ENCODE measurements at regions not wholly inside any gene's neighbourhood (a gene's known extent, or its start where the extent isn't known, plus 50 kb on each side); places are given as distances from the start of the nearest gene placed in this dataset.

DNA sequence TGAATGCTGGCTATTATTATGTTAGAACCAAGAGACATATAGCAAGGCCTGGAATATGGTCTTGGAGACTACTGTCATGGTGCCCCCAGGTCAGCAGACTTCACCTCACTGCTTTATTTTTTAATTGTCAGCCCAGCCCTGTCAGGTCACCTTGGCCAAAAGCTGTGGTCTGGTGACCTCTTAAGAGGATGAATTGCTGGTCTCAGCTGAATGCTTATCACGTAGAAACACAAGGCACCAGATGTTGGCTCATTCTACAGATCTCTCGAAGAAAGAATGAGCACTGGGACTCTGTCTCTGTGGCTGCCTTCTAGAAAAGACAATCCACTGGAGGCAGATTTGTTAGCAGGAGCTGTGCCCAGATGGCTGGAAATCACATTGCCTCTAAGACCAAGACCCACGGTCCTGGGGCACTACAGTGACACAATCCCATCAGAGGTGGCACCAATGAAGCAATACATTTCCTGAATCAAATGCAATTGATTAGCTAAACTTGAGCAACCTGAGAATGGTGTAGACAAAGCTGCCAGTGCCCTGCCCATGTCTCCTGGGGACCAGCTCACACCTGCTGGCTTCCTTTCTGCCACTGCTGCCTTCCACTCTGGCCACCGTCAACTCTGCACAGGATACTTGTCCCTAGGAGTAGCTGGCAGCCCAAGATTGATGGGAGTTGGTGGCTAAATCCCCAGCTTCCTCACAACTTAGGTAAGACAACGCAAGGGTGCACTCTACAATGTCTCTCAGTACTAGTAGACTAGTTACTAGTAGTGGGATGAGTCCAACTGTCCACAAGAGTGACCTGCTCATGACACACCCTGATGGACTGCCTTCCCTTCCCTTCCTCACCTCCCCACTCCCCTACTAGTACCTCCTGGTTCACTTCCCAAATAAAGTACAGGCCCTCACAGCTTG is 384.9 kb upstream of the PROK2 start:
- Histone ChIP-seq H3K36me3 (no peaks in the 10 kb centered on the region), H3K9me3 (no peaks in the 10 kb centered on the region), H3K4me3 (no peak overlapping the region), H3K27ac (no peak overlapping the region), H3K4me1 (peaks cover 44% of the 10 kb centered on the region), H3K27me3 (no peaks in the 10 kb centered on the region)
- TF ChIP-seq POLR2A (IDR thresholded peaks at IDR 0.05), result no peak
- TF ChIP-seq, protein P1, sequence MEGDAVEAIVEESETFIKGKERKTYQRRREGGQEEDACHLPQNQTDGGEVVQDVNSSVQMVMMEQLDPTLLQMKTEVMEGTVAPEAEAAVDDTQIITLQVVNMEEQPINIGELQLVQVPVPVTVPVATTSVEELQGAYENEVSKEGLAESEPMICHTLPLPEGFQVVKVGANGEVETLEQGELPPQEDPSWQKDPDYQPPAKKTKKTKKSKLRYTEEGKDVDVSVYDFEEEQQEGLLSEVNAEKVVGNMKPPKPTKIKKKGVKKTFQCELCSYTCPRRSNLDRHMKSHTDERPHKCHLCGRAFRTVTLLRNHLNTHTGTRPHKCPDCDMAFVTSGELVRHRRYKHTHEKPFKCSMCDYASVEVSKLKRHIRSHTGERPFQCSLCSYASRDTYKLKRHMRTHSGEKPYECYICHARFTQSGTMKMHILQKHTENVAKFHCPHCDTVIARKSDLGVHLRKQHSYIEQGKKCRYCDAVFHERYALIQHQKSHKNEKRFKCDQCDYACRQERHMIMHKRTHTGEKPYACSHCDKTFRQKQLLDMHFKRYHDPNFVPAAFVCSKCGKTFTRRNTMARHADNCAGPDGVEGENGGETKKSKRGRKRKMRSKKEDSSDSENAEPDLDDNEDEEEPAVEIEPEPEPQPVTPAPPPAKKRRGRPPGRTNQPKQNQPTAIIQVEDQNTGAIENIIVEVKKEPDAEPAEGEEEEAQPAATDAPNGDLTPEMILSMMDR (IDR thresholded peaks at IDR 0.05), result no peak
- no peak for TF ChIP-seq POLR2AphosphoS5 (IDR thresholded peaks at IDR 0.05; ENCODE audit: insufficient read depth in 1 of 2, low read depth in 1 of 2)
- DNase-seq (ENCODE audit: extremely low spot score in 2 of 2), result no peak
- intact Hi-C loops (cut with DNase I), result no loop called here

DNA sequence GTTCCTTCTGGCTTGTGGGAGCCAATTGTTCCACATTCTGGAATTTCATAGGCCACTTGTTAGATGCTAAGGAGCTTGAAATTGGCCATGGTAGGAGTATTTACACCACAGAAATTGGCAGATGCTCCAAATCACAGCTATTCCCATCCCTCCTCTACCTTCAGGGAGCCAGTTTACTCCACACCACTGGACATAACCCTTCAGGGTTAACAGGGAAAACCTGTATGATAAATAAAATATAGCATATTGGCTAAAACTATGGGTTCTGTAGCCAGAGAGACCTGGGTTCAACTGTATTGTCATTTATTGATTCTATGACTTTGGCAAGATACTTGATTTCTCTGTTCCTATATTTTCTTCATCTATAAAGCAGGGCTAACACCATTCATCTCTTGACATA is 384.2 kb upstream of the PROK2 start:
- no peaks in the 10 kb centered on the region for H3K27me3 ChIP-seq
- no peak for DNase-seq (ENCODE audit: extremely low spot score in 2 of 2)
- no peak for TF ChIP-seq POLR2AphosphoS5 (IDR thresholded peaks at IDR 0.05; ENCODE audit: insufficient read depth in 1 of 2, low read depth in 1 of 2)
- TF ChIP-seq, protein P1 (IDR thresholded peaks at IDR 0.05), result no peak
- TF ChIP-seq POLR2A (IDR thresholded peaks at IDR 0.05), result no peak
- no peaks in the 10 kb centered on the region for H3K9me3 ChIP-seq
- H3K4me3 ChIP-seq, result no peak overlapping the region
- intact Hi-C loops (cut with DNase I), result no loop called here
- H3K4me1 ChIP-seq, result peaks cover 37% of the 10 kb centered on the region
- H3K27ac ChIP-seq, result no peak overlapping the region
- H3K36me3 ChIP-seq, result no peaks in the 10 kb centered on the region

DNA sequence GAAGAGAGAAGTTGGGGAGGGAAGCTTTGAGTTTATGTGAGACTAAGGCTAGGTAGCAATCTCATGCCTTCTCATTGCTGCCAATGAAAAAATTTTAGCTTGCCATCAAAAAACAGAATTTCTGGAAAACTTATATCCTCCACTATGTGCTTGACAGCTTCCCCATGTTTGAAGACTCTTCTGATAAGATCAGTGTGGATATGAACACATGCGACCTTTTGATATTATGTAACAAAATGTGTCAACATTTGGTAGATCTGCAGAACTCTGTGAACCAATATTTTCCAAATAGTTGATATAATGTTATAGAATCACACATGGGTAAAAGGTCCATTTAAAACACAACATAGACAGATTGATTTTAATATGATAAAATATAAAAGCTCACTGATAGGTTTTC is 380.9 kb upstream of the PROK2 start:
- DNase-seq (ENCODE audit: extremely low spot score in 2 of 2), result no peak
- H3K4me1 ChIP-seq, result peaks cover 5% of the 10 kb centered on the region
- H3K4me3 ChIP-seq, result no peak overlapping the region
- H3K27ac ChIP-seq, result no peak overlapping the region
- no peaks in the 10 kb centered on the region for H3K9me3 ChIP-seq
- H3K36me3 ChIP-seq, result no peaks in the 10 kb centered on the region
- H3K27me3 ChIP-seq, result no peaks in the 10 kb centered on the region
- intact Hi-C loops (cut with DNase I), result no loop called here
- no peak for TF ChIP-seq POLR2AphosphoS5 (IDR thresholded peaks at IDR 0.05; ENCODE audit: insufficient read depth in 1 of 2, low read depth in 1 of 2)
- TF ChIP-seq, protein P1 (IDR thresholded peaks at IDR 0.05), result no peak
- TF ChIP-seq POLR2A (IDR thresholded peaks at IDR 0.05), result no peak

DNA sequence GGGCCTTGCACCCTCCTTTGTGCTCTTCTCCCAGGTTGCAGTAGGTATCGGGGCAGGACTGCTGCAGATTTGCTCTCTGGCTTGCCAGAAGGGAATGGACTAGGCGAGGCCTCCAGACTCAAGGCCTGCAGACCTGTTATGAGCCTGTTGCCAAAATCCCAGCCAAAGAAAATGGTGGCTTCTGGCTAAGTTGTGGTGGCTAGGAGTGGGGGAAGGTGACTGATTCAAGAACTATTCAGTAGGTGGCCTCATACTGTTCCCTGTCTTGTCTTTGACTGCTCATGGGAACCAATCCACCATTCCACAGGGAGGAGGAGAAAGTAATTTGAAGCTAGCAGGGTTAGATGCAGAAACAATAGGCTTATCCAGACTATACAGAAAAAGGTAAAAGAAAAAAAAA is 380.4 kb upstream of the PROK2 start:
- intact Hi-C loops (cut with DNase I), result no loop called here
- Histone ChIP-seq H3K27me3 (no peaks in the 10 kb centered on the region), H3K27ac (no peak overlapping the region), H3K9me3 (no peaks in the 10 kb centered on the region), H3K4me1 (peaks cover under 1% of the 10 kb centered on the region), H3K36me3 (no peaks in the 10 kb centered on the region), H3K4me3 (no peak overlapping the region)
- TF ChIP-seq POLR2AphosphoS5 (IDR thresholded peaks at IDR 0.05; ENCODE audit: insufficient read depth in 1 of 2, low read depth in 1 of 2) (no peak), POLR2A (IDR thresholded peaks at IDR 0.05) (no peak)
- TF ChIP-seq, protein P1 (IDR thresholded peaks at IDR 0.05), result no peak
- no peak for DNase-seq (ENCODE audit: extremely low spot score in 2 of 2)

DNA sequence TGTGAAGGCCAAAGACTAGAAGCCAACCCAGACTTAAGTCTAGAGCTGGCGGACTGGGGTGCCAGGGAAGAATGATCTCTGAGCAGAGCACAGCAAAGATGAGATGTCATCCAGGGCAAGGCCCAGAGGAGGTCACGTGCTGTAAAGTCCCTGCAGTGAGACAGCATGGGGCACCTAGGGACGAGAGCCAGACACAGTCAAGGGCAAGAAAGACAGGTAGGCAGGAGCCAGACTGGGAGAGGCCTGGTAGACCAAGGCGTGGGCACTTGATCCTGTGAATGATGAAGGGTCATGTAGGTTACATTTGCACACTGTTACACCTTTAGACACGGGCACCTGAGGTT is 379.7 kb upstream of the PROK2 start:
- Histone ChIP-seq H3K36me3 (no peaks in the 10 kb centered on the region), H3K27ac (no peak overlapping the region), H3K27me3 (no peaks in the 10 kb centered on the region), H3K4me3 (no peak overlapping the region), H3K4me1 (no peaks in the 10 kb centered on the region), H3K9me3 (no peaks in the 10 kb centered on the region)
- intact Hi-C loops (cut with DNase I), result no loop called here
- TF ChIP-seq, protein P1 (IDR thresholded peaks at IDR 0.05), result no peak
- no peak for TF ChIP-seq POLR2A (IDR thresholded peaks at IDR 0.05)
- TF ChIP-seq POLR2AphosphoS5 (IDR thresholded peaks at IDR 0.05; ENCODE audit: insufficient read depth in 1 of 2, low read depth in 1 of 2), result no peak
- DNase-seq (ENCODE audit: extremely low spot score in 2 of 2), result no peak

Measured in vagina (tissue), 2 donors.